NCI-H69 (cell line): ENCODE measurements at regions not wholly inside any gene's neighbourhood (a gene's known extent, or its start where the extent isn't known, plus 50 kb on each side); places are given as distances from the start of the nearest gene placed in this dataset.
"Not testable (repeated sequence)": the region's sequence is repeated elsewhere in the genome, so short reads cannot be mapped to it uniquely, and the experiment has no call there.

Source experiments
- DNase-seq: peaks from one replicate; lab custom pipeline; 2025; lab: John Stamatoyannopoulos, UW

DNA sequence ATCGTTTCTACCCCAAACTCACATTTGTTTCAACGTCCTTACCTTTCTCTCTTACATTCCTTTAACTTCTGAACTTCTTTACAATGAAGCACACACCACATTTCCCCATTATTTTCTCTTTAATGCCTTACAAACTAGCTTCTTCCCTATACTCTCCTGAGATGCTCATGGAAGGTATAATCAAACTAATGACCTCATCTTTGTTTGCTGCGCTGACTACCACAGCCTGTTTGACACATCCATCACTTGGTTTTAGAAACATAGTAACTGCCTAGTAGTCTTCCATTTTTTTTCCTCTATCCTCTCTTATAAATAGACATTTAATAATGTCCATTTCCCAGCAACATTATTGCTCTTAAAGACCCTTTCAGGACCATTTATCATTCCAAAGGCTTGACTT, 230.5 kb upstream of the LRTM1 start:
- no peak for DNase-seq

- DNase-seq = no peak
These were observed 229.9 kb upstream of the LRTM1 start for GRCh38 chr3:55157731-55158130.

- no peak for DNase-seq
These were observed 229.2 kb upstream of the LRTM1 start for GRCh38 chr3:55156851-55157650.

DNA sequence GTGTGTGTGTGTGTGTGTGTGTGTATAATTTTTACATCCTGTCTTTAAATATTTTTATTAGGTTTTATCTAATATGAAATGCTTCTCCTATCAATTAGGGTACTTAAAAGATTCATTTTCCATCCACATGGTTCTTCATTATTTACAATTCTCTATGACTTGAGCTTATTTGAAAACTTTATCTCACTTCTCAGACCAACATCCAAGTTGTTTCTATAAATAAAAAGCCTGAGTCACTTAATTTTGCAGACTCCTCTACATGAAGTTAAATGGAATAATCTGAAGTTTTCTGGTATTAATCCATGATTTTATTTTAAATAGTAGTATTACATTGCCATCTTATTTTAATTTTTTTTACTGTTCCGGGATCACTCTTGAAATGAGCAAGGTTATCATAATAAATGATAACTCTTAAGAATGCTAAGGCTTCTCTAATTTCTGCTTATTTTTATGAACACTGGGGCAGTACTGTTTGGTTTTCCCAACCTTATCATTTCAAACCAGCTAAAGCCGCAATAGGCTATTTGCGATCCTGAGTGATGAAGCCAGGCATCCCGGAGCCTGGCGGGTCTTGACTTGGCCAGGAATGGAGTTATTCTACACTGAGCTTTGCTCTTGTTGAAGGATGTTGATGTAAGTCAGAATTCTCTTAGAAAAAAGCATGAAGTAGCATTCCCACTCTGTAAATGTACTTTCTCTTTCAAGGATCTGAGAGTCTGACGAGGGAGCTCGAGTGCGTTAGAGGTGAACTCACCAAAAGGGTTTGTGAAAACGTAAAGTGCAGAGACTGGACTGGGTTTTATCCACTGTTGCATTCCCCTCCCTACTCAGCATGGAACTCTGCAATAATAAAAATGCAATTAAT, 220.2 kb upstream of the LRTM1 start:
- DNase-seq = no peak

DNA sequence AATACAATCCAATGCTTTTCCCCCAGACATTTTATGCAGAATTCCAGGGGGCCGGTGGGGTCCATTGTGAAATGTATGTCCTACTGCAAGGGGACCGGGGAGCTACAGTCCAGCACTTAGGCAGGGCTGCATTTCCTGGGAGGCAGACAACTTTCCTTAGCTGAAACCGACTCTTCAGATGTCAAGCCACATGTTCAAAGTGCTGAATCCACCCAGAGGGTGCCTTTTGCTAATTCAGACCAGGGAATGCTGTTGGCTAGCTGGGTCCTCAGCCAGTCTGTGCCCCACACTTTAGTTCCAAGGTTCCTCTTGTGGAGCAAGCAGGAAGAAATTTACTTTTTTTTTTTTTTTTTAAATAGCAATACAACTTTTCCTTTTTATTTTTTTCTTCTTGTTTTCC, 219.5 kb upstream of the LRTM1 start:
- no peak for DNase-seq

GRCh38 chr3:55146216-55146615, 218.4 kb upstream of the LRTM1 start:
- no peak for DNase-seq

GRCh38 chr3:55144015-55144673, 216.3 kb upstream of the LRTM1 start:
- DNase-seq = no peak

- DNase-seq = no peak
These were observed 215.5 kb upstream of the LRTM1 start for GRCh38 chr3:55143336-55143735.

DNA sequence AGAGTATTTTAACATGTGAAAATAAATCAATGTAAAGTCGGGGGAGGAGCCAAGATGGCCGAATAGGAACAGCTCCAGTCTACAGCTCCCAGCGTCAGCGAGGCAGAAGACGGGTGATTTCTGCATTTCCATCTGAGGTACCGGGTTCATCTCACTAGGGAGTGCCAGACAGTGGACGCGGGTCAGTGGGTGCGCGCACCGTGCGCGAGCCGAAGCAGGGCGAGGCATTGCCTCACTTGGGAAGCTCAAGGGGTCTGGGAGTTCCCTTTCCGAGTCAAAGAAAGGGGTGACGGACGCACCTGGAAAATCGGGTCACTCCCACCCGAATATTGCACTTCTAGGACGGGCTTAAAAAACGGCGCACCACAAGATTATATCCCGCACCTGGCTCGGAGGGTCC, 208.4 kb upstream of the LRTM1 start:
- not testable (repeated sequence) for DNase-seq

GRCh38 chr3:55128225-55128823, 200.5 kb upstream of the LRTM1 start:
- DNase-seq = peak; percentile 89

- no peak for DNase-seq
These were observed 199.7 kb upstream of the LRTM1 start for GRCh38 chr3:55127565-55127964.

GRCh38 chr3:55124371-55124770, 196.5 kb upstream of the LRTM1 start:
- no peak for DNase-seq
